Lung (tissue), 11 donors: ENCODE measurements at regions not wholly inside any gene's neighbourhood (a gene's known extent, or its start where the extent isn't known, plus 50 kb on each side); places are given as distances from the start of the nearest gene placed in this dataset.

Source experiments
- ATAC-seq: fragments of 200-7000 bp; cut with Tn5 transposase; one replicate; pipeline ENCODE4 v1.9.1; 2020; ENCODE audit warnings: moderate number of reproducible peaks; ENCODE audit not compliant: insufficient read depth, low FRiP score
- DNase-seq, 3 donors: peaks; one replicate each; pipeline ENCODE4 v3.0.0-alpha.2; 2013 to 2017
- H3K27ac ChIP-seq, 2 donors: one replicate each; pipeline ENCODE4 v1.5.1; 2013; ENCODE audit warnings: mild to moderate bottlenecking in 2 of 2, moderate library complexity in 2 of 2, control low read depth in 1 of 2, inconsistent platforms in 1 of 2, low read depth in 1 of 2, low read length in 1 of 2
- H3K27me3 ChIP-seq, 3 donors: one replicate each; pipeline ENCODE4 v1.5.1; 2013; ENCODE audit warnings: low read length in 2 of 3; ENCODE audit not compliant: control insufficient read depth in 3 of 3, insufficient read depth in 3 of 3
- H3K36me3 ChIP-seq, 4 donors: one replicate each; pipeline ENCODE4 v1.5.1; 2013; ENCODE audit warnings: low read length in 4 of 4, mild to moderate bottlenecking in 1 of 4, moderate library complexity in 1 of 4; ENCODE audit not compliant: control insufficient read depth in 4 of 4, insufficient read depth in 4 of 4
- H3K4me1 ChIP-seq, 5 donors: one replicate each; pipeline ENCODE4 v1.5.1; 2013; ENCODE audit warnings: low read length in 5 of 5, mild to moderate bottlenecking in 2 of 5, moderate library complexity in 1 of 5; ENCODE audit not compliant: control insufficient read depth in 5 of 5, insufficient read depth in 5 of 5
- H3K4me3 ChIP-seq: one replicate; pipeline ENCODE4 v1.5.1; 2013; ENCODE audit warnings: mild to moderate bottlenecking, control low read depth, moderate library complexity
- H3K9ac ChIP-seq, 2 donors: one replicate each; pipeline ENCODE4 v1.5.1; 2013; ENCODE audit warnings: low read length in 2 of 2, control low read depth in 1 of 2; ENCODE audit not compliant: insufficient read depth in 1 of 2
- H3K9me3 ChIP-seq, 4 donors: one replicate each; pipeline ENCODE4 v1.5.1; 2013; ENCODE audit warnings: low read length in 3 of 4, mild to moderate bottlenecking in 1 of 4, moderate library complexity in 1 of 4; ENCODE audit not compliant: control insufficient read depth in 4 of 4, insufficient read depth in 3 of 4
- WGBS, 2 donors: extraction: QIAGEN DNeasy Blood & Tissue Kit; methylation state at CpG; one replicate each; pipeline ENCODE4 v1.1.7; 2013; 5-methylcytosine and 5-hydroxymethylcytosine counted together
- TF ChIP-seq, protein P1 (sequence below): IDR thresholded peaks from 2 replicates; pipeline ENCODE4 v1.5.1; 2012; ENCODE audit warnings: mild to moderate bottlenecking; ENCODE audit errors: control extremely low read depth, extremely low read depth
- donor health status: control.
- donor health status: control.
- donor health status: Bipolar disorder and iron deficiency.
- donor health status: healthy.
- donor health status: DM: yes; HTN: yes; CAD: no.

DNA sequence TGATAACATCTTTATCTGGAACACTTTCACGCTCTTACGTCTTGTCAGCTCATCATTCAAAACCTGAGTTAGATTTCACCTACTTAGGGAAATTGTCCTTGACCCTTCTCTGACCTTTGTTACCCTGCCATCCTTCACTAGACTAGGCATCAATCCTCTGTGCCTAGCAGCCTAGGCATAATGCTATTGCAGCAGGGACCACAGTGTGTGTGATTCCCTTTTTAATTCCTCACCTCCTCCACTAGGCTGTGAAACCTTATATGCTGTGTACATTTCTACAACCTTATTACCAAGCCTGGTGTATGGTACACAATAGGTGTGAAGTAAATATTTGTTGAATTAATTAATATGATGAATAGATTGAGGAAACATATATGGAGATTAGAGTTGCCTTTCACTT is 66.7 kb upstream of the DEFB112 start:
- 59 to 74% methylated on average over 2 of the region's 2 CpGs for WGBS, 2 donors
- Histone ChIP-seq H3K4me1 (peaks cover 0 to 11% (median 0%) of the 10 kb centered on the region in 5 donors), H3K4me3 (no peak overlapping the region), H3K9me3 (no peaks in the 10 kb centered on the region), H3K9ac (no peak overlapping the region), H3K27ac (no peak overlapping the region), H3K36me3 (no peaks in the 10 kb centered on the region), H3K27me3 (peaks cover 0 to 2% (median 0%) of the 10 kb centered on the region in 3 donors)
- TF ChIP-seq, protein P1, sequence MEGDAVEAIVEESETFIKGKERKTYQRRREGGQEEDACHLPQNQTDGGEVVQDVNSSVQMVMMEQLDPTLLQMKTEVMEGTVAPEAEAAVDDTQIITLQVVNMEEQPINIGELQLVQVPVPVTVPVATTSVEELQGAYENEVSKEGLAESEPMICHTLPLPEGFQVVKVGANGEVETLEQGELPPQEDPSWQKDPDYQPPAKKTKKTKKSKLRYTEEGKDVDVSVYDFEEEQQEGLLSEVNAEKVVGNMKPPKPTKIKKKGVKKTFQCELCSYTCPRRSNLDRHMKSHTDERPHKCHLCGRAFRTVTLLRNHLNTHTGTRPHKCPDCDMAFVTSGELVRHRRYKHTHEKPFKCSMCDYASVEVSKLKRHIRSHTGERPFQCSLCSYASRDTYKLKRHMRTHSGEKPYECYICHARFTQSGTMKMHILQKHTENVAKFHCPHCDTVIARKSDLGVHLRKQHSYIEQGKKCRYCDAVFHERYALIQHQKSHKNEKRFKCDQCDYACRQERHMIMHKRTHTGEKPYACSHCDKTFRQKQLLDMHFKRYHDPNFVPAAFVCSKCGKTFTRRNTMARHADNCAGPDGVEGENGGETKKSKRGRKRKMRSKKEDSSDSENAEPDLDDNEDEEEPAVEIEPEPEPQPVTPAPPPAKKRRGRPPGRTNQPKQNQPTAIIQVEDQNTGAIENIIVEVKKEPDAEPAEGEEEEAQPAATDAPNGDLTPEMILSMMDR: no peak
- no peak for DNase-seq
- ATAC-seq: no peak

DNA sequence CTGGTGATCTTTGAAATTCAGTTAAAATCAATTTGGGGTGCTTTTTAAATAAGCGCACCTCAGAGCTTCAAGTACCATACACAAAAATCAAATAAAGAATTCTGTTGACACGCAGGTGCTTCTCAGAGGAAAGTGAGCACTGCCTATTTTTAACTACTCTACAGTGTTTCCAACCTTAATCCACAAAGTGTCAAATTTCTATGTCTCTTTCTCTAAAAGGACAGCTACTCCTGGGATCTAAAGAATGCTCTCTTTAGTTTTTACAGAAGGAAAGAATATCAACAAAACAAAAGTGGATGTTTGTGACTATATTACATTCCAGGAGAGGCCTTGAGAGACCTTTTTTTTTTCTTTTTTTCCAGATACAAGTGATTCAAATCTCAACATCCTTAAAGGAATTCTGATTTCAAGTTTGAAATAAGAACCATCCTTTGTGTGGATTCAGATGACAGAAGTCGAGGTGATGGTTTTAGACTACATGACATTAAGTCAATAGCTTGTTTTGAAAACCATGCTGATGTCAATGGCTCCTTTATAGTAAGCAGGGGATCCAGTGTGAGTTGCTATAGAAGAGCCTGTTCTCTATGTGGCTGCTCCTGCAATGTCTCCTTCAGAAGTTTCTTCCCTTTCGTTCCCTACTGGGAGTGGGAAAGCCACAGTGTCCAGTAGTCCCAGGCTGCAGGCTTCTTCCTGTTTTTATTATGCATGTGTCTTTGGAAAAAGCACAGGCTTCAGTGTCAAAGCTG is 67.2 kb upstream of the DEFB112 start:
- ATAC-seq (no peak), DNase-seq (no peak)
- Histone ChIP-seq H3K27ac (no peak overlapping the region), H3K4me3 (no peak overlapping the region), H3K36me3 (no peaks in the 10 kb centered on the region), H3K9me3 (no peaks in the 10 kb centered on the region), H3K9ac (no peak overlapping the region), H3K4me1 (peaks cover 0 to 11% (median 0%) of the 10 kb centered on the region in 5 donors), H3K27me3 (peaks cover 0 to 2% (median 0%) of the 10 kb centered on the region in 3 donors)
- TF ChIP-seq, protein P1: no peak
- 41 to 52% methylated on average over 4 of the region's 4 CpGs for WGBS, 2 donors

DNA sequence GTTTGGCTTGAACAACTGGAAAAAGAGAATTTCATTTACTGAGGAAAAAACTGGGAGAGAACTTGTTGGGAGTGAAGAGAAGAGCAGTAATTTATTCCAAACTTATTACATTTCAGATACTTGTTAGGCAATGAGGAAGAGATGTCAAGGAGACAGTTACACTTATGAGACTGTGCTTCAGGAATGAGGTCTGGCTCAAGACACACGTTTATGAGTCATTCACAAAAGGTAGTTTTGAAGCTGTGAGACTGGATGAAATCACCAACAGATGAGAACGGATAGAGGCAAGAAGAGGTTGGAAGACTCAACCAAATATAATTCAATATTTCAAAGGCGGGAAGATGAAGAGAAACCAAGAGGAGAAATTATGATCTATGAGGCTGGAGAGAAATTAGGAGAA is 70.6 kb upstream of the DEFB112 start:
- Histone ChIP-seq H3K4me3 (no peak overlapping the region), H3K36me3 (no peaks in the 10 kb centered on the region), H3K27me3 (peaks cover 0 to 4% (median 0%) of the 10 kb centered on the region in 3 donors), H3K9ac (no peak overlapping the region), H3K27ac (no peak overlapping the region), H3K4me1 (peaks cover 0 to 15% (median 0%) of the 10 kb centered on the region in 5 donors), H3K9me3 (no peaks in the 10 kb centered on the region)
- ATAC-seq (no peak), DNase-seq (no peak)
- TF ChIP-seq, protein P1: no peak
- WGBS, 2 donors: 67 to 74% methylated on average over 3 of the region's 3 CpGs
